HG03159 (cell line): ENCODE measurements at regions not wholly inside any gene's neighbourhood (a gene's known extent, or its start where the extent isn't known, plus 50 kb on each side); places are given as distances from the start of the nearest gene placed in this dataset.

Source experiments
- ATAC-seq: cut with Tn5 transposase; IDR thresholded peaks from one replicate; pipeline ENCODE4 v1.9.1; 2021; ENCODE audit warnings: mild to moderate bottlenecking, moderate library complexity; ENCODE audit not compliant: unreplicated experiment

DNA sequence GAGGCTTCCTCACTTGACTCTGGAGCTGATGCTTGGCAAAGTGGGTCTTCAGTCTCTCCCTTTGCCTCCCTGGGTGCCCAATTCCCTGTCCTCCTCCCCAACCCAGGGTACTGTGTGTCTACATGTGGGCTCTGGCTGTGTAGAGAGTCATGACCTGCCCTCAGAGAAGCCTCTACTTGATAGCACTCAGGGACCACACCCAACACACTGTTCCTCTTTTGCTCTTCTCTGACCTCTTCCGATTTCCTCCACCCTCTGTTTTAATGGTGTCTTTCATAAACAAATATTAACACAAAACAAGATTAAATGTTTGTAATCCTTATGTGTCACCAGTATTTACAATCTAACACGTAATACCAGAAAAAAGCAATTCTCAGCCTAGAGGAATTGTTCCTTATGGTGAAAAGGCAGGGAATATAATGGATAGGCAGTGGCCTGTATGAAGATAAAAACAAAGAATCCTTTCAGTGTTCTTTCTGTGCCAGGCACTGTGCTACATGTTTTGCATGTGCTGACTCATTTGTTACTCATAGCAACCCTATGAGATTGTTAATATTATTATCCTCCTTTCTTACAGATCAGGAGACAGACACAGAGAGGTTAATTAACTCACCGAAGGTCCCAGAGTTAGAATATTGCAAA is 58.2 kb downstream of the HSD3B1 start:
- peak; percentile 52 for ATAC-seq

DNA sequence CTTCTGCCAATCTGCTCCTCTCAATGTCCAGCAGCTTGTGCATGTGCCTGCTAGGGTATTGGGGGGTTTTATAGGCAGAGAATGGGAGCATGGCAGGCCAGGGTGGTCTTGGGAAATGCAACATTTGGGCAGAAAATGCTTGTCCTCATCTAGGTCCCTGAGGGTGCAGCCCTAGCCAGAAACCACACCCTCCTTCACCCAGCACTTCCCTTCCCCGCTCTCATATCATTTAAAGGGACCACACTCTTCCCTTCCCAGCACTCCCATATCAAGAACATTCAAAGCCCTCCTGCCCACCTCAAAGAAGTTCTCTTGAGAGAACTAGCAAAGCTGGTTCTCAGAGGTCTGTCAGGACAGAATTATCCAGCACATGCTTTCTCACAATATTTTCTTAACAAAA is 62.1 kb downstream of the HSD3B1 start:
- ATAC-seq = no peak
